ENCODE measurements at regions not wholly inside any gene's neighbourhood (a gene's known extent, or its start where the extent isn't known, plus 50 kb on each side); places are given as distances from the start of the nearest gene placed in this dataset.

DNA sequence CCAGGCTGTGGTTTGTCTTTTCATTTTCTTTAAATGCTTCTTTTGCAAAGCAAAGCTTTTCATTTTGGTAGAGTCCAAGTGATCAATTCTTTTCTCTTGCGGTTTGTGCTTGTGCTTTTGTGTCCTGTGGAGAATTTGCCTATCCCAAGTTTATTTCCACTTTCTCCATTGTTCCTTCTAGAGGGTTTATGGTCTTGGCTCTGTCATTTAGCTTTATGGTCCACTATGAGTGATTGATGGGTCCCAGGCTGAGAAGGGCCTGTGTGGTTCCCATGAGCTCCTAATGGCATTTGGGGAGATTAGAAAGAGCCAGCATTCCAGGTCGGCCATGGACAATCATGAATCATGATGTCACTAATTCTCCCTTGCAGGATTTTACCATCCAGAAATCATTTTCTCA lies 86.5 kb downstream of the CPZ start:
- TF ChIP-seq, protein P1, sequence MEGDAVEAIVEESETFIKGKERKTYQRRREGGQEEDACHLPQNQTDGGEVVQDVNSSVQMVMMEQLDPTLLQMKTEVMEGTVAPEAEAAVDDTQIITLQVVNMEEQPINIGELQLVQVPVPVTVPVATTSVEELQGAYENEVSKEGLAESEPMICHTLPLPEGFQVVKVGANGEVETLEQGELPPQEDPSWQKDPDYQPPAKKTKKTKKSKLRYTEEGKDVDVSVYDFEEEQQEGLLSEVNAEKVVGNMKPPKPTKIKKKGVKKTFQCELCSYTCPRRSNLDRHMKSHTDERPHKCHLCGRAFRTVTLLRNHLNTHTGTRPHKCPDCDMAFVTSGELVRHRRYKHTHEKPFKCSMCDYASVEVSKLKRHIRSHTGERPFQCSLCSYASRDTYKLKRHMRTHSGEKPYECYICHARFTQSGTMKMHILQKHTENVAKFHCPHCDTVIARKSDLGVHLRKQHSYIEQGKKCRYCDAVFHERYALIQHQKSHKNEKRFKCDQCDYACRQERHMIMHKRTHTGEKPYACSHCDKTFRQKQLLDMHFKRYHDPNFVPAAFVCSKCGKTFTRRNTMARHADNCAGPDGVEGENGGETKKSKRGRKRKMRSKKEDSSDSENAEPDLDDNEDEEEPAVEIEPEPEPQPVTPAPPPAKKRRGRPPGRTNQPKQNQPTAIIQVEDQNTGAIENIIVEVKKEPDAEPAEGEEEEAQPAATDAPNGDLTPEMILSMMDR (IDR thresholded peaks at IDR 0.05), result no peak

DNA sequence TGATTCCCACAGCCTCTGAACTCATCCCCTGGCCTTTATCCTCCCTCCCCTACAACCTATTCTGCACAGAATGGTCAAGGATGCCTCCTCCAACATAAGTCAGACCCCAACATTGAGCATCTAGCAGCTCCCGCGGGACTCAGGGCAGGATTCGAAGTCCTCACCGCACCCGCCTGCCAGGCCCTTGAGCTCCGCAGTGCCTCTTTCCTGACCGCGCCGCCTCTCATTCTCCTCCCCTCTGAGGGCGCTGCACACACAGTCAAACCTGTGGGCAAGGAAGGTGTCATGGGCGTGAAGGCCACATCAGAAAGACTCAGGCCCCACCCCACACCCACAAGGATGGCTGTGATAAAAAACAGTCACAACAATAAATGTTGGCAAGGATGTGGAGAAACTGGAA lies 84.1 kb downstream of the CPZ start:
- TF ChIP-seq, protein P1 (IDR thresholded peaks at IDR 0.05), result no peak

DNA sequence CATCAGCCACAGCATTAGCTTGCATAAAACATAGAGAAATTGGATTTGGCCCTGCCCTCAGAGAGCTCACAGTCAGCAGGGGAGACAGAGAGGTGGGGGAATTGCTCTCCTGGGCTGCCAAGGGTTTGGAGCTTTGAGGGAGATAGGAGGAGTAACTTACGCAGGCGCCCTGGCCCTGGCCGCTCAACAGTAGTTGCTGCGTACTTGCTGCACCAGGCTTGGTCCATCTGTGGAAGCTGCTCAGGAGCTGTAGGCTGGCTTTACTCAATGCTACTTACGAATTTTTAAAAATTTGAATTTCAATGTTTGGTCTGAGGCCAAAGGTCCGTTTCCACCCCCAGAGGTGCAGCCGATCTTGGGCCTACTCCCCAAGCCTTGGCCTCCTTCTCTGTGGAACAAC lies 83.3 kb downstream of the CPZ start:
- TF ChIP-seq, protein P1 (IDR thresholded peaks at IDR 0.05), result no peak

DNA sequence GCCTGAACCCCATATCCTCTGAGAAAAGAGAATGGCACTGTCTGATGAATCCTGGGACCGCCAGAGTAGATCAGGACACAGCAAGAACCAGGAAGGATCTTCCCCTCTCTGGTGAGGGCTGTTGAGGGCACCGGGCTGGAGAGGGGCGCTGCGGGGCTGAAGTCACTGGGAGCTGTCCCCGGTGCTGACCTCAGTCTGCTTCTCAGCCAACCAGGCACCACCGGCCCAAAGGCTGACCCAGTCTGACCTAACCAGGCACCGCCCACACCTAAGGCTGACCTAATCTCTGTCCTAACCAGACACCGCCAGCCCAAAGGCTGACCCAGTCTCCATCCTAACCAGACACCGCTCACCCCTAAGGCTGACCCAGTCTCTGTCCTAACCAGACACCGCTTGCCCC lies 82.8 kb downstream of the CPZ start:
- TF ChIP-seq, protein P1 (IDR thresholded peaks at IDR 0.05), result no peak; the same call in 1 of the 2 replicates

DNA sequence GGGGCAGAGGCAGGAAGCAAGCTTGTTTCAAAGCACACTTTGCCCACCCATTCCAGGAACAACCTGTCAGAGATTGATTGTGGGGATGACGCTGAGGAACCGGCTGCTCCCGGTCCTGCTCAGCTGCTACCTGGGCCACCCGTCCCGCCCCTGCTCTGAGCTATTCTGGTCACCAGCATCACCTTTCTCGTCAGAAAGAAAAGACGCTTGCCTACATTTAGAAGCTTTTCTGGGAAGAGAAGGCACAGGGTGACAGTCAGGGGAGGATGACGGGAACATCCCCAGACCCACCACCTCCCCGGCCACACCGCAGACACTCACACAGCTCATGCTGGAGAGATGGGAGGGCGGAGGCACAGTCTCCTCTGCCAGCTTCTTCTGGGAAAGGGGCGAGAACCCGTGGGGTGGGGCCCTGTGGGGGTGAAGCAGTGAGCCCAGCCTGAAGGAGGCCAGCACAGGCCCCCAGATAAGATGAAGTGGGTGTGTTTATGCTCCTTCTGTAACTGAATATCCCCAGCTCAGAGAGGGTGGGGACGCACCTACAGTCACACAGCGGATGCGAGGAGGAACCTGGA lies 81.8 kb downstream of the CPZ start:
- TF ChIP-seq, protein P1 (IDR thresholded peaks at IDR 0.05), result no peak

GRCh38 chr4:8672486-8672885 lies 79.9 kb downstream of the CPZ start:
- TF ChIP-seq, protein P1 (IDR thresholded peaks at IDR 0.05), result no peak

DNA sequence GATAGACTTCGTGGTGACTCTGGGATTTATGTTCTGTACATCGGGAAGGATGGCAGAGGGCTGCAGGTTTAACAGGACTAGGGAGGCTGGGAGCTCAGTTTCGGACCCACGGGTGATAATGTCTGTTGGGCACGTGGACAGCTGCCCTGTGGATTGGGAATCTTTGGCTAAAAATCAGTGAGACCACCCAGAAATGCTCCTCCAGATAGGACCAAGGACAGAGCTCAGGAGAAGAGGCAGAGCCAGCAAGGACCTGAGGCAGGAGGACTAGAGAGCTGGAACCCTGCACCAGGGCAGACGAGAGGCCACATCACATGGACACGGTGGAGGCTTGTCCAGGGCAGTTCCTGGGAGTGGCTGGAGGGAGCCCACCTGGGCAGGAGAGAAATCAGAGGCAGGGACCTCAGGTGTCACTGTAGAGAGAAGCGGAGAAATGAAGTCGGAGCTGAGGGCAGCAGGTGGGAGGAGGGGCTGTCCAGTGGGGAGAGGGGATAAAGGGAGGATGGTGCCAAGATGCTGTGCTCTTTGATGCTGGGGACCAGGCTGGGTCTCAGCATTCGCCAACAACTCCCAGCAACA lies 79.2 kb downstream of the CPZ start:
- TF ChIP-seq, protein P1 (IDR thresholded peaks at IDR 0.05), result no peak

Data from LNCAP (cell line).